ENCODE measurements at regions not wholly inside any gene's neighbourhood (a gene's known extent, or its start where the extent isn't known, plus 50 kb on each side); places are given as distances from the start of the nearest gene placed in this dataset.

GRCh38 chr14:34224221-34224620 is 237.8 kb downstream of the SPTSSA start:
- TF ChIP-seq POLR2AphosphoS5 (IDR thresholded peaks at IDR 0.05; ENCODE audit: control insufficient read depth, insufficient read depth, low read depth, low read length) (no peak), TAF9B (IDR thresholded peaks at IDR 0.05; ENCODE audit: partially characterized antibody) (no peak), EP300 (IDR thresholded peaks at IDR 0.05; ENCODE audit: low read length) (no peak), NFIC (IDR thresholded peaks at IDR 0.05) (no peak), CTCF (IDR thresholded peaks at IDR 0.05 in 2 of 3, conservative IDR thresholded peaks at IDR 0.05 in 1 of 3; ENCODE audit: insufficient read depth in 2 of 3, low read depth in 1 of 3, low read length in 3 of 3) (no peak), CREBBP (IDR thresholded peaks at IDR 0.05; ENCODE audit: low read depth, low read length) (no peak), TAF15 (IDR thresholded peaks at IDR 0.05; ENCODE audit: low read depth, low read length) (no peak), ATF3 (IDR thresholded peaks at IDR 0.05) (no peak), ATF3 (CRISPR knock-in tag; conservative IDR thresholded peaks at IDR 0.05) (no peak), TFE3 (CRISPR knock-in tag; IDR thresholded peaks at IDR 0.05) (no peak), DLX4 (CRISPR knock-in tag; IDR thresholded peaks at IDR 0.05) (no peak), ZNF766 (CRISPR knock-in tag; conservative IDR thresholded peaks at IDR 0.05) (no peak), CREB3 (tag; conservative IDR thresholded peaks at IDR 0.05; ENCODE audit: low read depth) (no peak), HBP1 (CRISPR knock-in tag; IDR thresholded peaks at IDR 0.05) (no peak), SRF (CRISPR knock-in tag; IDR thresholded peaks at IDR 0.05) (no peak)

Data from K562 (cell line).